B cell (primary cell): ENCODE measurements at regions not wholly inside any gene's neighbourhood (a gene's known extent, or its start where the extent isn't known, plus 50 kb on each side); places are given as distances from the start of the nearest gene placed in this dataset.

Experiments used
- ATAC-seq: fragments of 200-7000 bp; cut with Tn5 transposase; one replicate; pipeline ENCODE4 v1.10.0; 2021; ENCODE audit warnings: low read depth, mild to moderate bottlenecking, moderate number of reproducible peaks, moderate library complexity
- CTCF ChIA-PET: fragments of 350-600 bp; sonication (Branson Sonifier 250); formaldehyde crosslinking; loops from one replicate; lab custom pipeline; 2021; ENCODE audit warnings: antibody characterized with exemption, inconsistent platforms; lab: Charles Lee
- POLR2A ChIA-PET: fragments of 350-600 bp; sonication (Branson Sonifier 250); formaldehyde crosslinking; loops from one replicate; lab custom pipeline; 2021; ENCODE audit warnings: antibody characterized with exemption; lab: Charles Lee
- DNase-seq: peaks from one replicate; pipeline ENCODE4 v3.0.0; 2013
- H2AFZ ChIP-seq: 2 replicates; pipeline ENCODE4 v1.6.1; 2012; ENCODE audit warnings: mild to moderate bottlenecking, low read depth, low read length; ENCODE audit not compliant: insufficient read depth, poor library complexity, severe bottlenecking
- H3K27ac ChIP-seq, 2 donors: 1 replicate in 1 of 2; 2 replicates in 1 of 2; pipeline ENCODE4 v1.5.1; 2012 to 2013; ENCODE audit warnings: low read length in 2 of 2, mild to moderate bottlenecking in 2 of 2, moderate library complexity in 1 of 2
- H3K27me3 ChIP-seq, 4 experiments: fragments of 200-600 bp in 1 of 4; sonication (generic) in 1 of 4; replicated peaks in 1 of 4; 1 replicate in 2 of 4; 2 replicates in 2 of 4; pipeline versions ENCODE4 v1.6.1 to v1.7.0; 2013 to 2016; ENCODE audit warnings: low read length in 3 of 4, mild to moderate bottlenecking in 2 of 4, mixed read lengths in 1 of 4, moderate library complexity in 1 of 4; ENCODE audit not compliant: insufficient read depth in 4 of 4, control insufficient read depth in 3 of 4; ENCODE audit errors: control extremely low read depth in 1 of 4
- H3K36me3 ChIP-seq, 2 experiments: replicated peaks in 1 of 2; 1 replicate in 1 of 2; 2 replicates in 1 of 2; pipeline versions ENCODE4 v1.6.1 to v1.7.1; 2013; ENCODE audit warnings: low read length in 1 of 2; ENCODE audit not compliant: insufficient read depth in 2 of 2, control insufficient read depth in 1 of 2; ENCODE audit errors: control extremely low read depth in 1 of 2, extremely low read depth in 1 of 2
- H3K4me1 ChIP-seq, 2 donors: fragments of 200-600 bp in 1 of 2; sonication (generic) in 1 of 2; 1 replicate in 1 of 2; 2 replicates in 1 of 2; pipeline versions ENCODE4 v1.5.1 to v1.6.1; 2013 to 2017; ENCODE audit warnings: low read length in 2 of 2; ENCODE audit not compliant: control insufficient read depth in 2 of 2, insufficient read depth in 2 of 2
- H3K4me2 ChIP-seq: replicated peaks from 2 replicates; pipeline ENCODE3; 2012; ENCODE audit warnings: mild to moderate bottlenecking, low read depth, low read length; ENCODE audit not compliant: poor library complexity, severe bottlenecking
- H3K4me3 ChIP-seq, 5 experiments: fragments of 200-600 bp in 1 of 5; sonication (generic) in 1 of 5; 1 replicate in 3 of 5; 2 replicates in 2 of 5; pipeline versions ENCODE4 v1.5.1 to v1.7.0; 2011 to 2016; ENCODE audit warnings: low read length in 4 of 5, mild to moderate bottlenecking in 4 of 5, low read depth in 2 of 5, control low read depth in 1 of 5, moderate library complexity in 1 of 5; ENCODE audit not compliant: insufficient read depth in 1 of 5; ENCODE audit errors: control extremely low read depth in 1 of 5, extremely low read depth in 1 of 5
- H3K79me2 ChIP-seq: fragments of 200-600 bp; sonication (generic); one replicate; pipeline ENCODE4 v1.6.0; 2016; ENCODE audit warnings: low read length; ENCODE audit not compliant: control insufficient read depth, insufficient read depth
- H3K9ac ChIP-seq: fragments of 200-600 bp; sonication (generic); 2 replicates; pipeline ENCODE4 v1.6.1; 2017; ENCODE audit warnings: mild to moderate bottlenecking, low read length, moderate library complexity
- H3K9me3 ChIP-seq, 3 donors: one replicate each; pipeline versions ENCODE4 v1.6.1 to v1.7.1; 2013; ENCODE audit warnings: low read length in 2 of 3; ENCODE audit not compliant: control insufficient read depth in 2 of 3, insufficient read depth in 1 of 3; ENCODE audit errors: control extremely low read depth in 1 of 3
- H4K20me1 ChIP-seq: 2 replicates; pipeline ENCODE4 v1.6.0; 2012; ENCODE audit warnings: mild to moderate bottlenecking, low read length; ENCODE audit not compliant: insufficient read depth, control insufficient read depth, poor library complexity, severe bottlenecking
- H3K27ac Mint-ChIP-seq: one replicate; pipeline ENCODE4 v1.8.0; 2021; ENCODE audit warnings: mixed read lengths
- H3K27me3 Mint-ChIP-seq: one replicate; pipeline ENCODE4 v1.8.0; 2021; ENCODE audit warnings: mixed read lengths
- H3K4me1 Mint-ChIP-seq: one replicate; pipeline ENCODE4 v1.8.0; 2021; ENCODE audit warnings: mixed read lengths
- H3K4me3 Mint-ChIP-seq: one replicate; pipeline ENCODE4 v1.8.0; 2021; ENCODE audit warnings: mixed read lengths
- H3K9me3 Mint-ChIP-seq: one replicate; pipeline ENCODE4 v1.8.0; 2022; ENCODE audit warnings: mixed read lengths; ENCODE audit not compliant: insufficient read depth
- EZH2 ChIP-seq: IDR thresholded peaks from 2 replicates; pipeline ENCODE4 v1.6.1; 2012; ENCODE audit warnings: borderline replicate concordance, low read depth, mild to moderate bottlenecking, moderate library complexity, low read length; ENCODE audit not compliant: insufficient read depth, poor library complexity, severe bottlenecking
- WGBS: methylation state at CpG from one replicate; pipeline ENCODE4 v1.1.5; 2013; ENCODE audit warnings: missing lambda C conversion rate; ENCODE audit not compliant: insufficient coverage; 5-methylcytosine and 5-hydroxymethylcytosine counted together
- intact Hi-C: fragments of 100-400 bp; cut with micrococcal nuclease; formaldehyde crosslinking; loops from one replicate; pipeline ENCODE4 v1.10.0; 2022
- TF ChIP-seq, protein P1 (sequence below): fragments of 200-600 bp; IDR thresholded peaks from one replicate; pipeline ENCODE4 v1.8.0; 2022; ENCODE audit warnings: antibody characterized with exemption, mild to moderate bottlenecking

DNA sequence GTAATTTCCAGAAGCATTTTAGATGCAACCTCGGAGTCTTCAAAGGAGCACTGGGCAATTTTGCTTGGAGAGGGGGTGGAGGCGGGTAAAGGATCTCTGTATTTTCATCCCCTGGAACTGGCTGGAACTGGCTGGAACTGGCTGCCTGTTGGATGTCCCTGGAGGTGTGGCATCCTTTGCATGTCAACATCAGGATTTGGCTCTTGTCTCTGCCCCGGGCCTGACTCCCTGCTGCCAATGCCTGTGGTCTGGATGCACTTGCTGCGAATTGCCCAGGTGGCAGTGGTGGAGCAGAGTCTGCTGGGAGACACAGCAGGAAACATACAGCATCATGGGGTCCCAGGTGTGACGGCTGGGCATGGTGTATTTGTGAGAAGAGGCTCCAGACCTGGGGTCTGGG is 391.3 kb downstream of the GADD45G start:
- ATAC-seq (no peak), DNase-seq (no peak)
- POLR2A ChIA-PET = no interaction called here
- Histone ChIP-seq H3K4me1 (peaks cover 21 to 22% of the 10 kb centered on the region in 2 donors), H3K4me3 (no peak overlapping the region), H3K27me3 (no peaks in the 10 kb centered on the region), H4K20me1 (no peaks in the 10 kb centered on the region), H3K27ac (no peak overlapping the region), H3K9me3 (peaks cover 0 to 3% (median 0%) of the 10 kb centered on the region in 3 donors), H2AFZ (no peak overlapping the region), H3K79me2 (no peaks in the 10 kb centered on the region), H3K36me3 (no peaks in the 10 kb centered on the region), H3K4me2 (no peak overlapping the region), H3K9ac (no peak overlapping the region)
- H3K27me3 Mint-ChIP-seq = no peaks in the 10 kb centered on the region
- CTCF ChIA-PET = no interaction called here
- peaks cover 24% of the 10 kb centered on the region for H3K4me1 Mint-ChIP-seq
- no peaks in the 10 kb centered on the region for H3K9me3 Mint-ChIP-seq
- 94% methylated on average over 5 of the region's 5 CpGs for WGBS
- intact Hi-C loops = no loop called here
- no peak overlapping the region for H3K27ac Mint-ChIP-seq
- H3K4me3 Mint-ChIP-seq = no peak overlapping the region
- no peak for TF ChIP-seq EZH2
- TF ChIP-seq, protein P1, sequence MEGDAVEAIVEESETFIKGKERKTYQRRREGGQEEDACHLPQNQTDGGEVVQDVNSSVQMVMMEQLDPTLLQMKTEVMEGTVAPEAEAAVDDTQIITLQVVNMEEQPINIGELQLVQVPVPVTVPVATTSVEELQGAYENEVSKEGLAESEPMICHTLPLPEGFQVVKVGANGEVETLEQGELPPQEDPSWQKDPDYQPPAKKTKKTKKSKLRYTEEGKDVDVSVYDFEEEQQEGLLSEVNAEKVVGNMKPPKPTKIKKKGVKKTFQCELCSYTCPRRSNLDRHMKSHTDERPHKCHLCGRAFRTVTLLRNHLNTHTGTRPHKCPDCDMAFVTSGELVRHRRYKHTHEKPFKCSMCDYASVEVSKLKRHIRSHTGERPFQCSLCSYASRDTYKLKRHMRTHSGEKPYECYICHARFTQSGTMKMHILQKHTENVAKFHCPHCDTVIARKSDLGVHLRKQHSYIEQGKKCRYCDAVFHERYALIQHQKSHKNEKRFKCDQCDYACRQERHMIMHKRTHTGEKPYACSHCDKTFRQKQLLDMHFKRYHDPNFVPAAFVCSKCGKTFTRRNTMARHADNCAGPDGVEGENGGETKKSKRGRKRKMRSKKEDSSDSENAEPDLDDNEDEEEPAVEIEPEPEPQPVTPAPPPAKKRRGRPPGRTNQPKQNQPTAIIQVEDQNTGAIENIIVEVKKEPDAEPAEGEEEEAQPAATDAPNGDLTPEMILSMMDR = no peak

DNA sequence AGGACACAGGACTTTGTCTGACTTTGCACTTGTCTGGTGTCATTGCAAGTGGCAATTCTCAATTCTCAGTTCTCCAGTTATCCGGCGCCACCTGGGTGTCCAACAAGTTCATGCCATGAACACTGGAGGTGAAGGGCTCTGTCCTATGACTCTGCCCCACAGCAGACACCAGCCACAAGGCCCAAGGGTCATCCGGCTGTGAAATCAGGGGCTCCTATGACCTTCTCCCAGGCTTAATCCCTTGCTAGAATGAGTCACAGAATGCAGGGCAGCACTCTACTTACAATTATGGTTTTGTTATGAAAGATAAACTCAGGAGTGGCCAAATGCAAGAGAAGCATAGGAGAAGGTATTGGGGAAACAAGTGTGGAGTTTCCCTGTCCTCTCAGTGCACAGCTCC is 392.0 kb downstream of the GADD45G start:
- H3K27ac ChIP-seq = no peak overlapping the region
- H3K9me3 ChIP-seq = peaks cover 0 to 3% (median 0%) of the 10 kb centered on the region in 3 donors
- H3K4me1 ChIP-seq = peaks cover 21 to 22% of the 10 kb centered on the region in 2 donors
- H4K20me1 ChIP-seq = no peaks in the 10 kb centered on the region
- Mint-ChIP-seq H3K27me3 (no peaks in the 10 kb centered on the region), H3K4me3 (no peak overlapping the region), H3K27ac (no peak overlapping the region), H3K9me3 (no peaks in the 10 kb centered on the region), H3K4me1 (peaks cover 25% of the 10 kb centered on the region)
- H2AFZ ChIP-seq = no peak overlapping the region
- no peaks in the 10 kb centered on the region for H3K36me3 ChIP-seq
- intact Hi-C loops = no loop called here
- no peaks in the 10 kb centered on the region for H3K27me3 ChIP-seq
- DNase-seq = no peak
- H3K9ac ChIP-seq = no peak overlapping the region
- 95% methylated on average over 2 of the region's 3 CpGs for WGBS
- no peaks in the 10 kb centered on the region for H3K79me2 ChIP-seq
- no peak overlapping the region for H3K4me3 ChIP-seq
- POLR2A ChIA-PET = no interaction called here
- CTCF ChIA-PET = no interaction called here
- H3K4me2 ChIP-seq = no peak overlapping the region
- ATAC-seq = no peak
- no peak for TF ChIP-seq EZH2
- TF ChIP-seq, protein P1 = no peak
